GM12872 (cell line): ENCODE measurements at regions not wholly inside any gene's neighbourhood (a gene's known extent, or its start where the extent isn't known, plus 50 kb on each side); places are given as distances from the start of the nearest gene placed in this dataset.

Experiments used
- TF ChIP-seq, protein P1 (sequence below): IDR thresholded peaks from 3 replicates; pipeline ENCODE4 v1.5.1; 2011; ENCODE audit warnings: low read depth, mild to moderate bottlenecking, low read length, moderate library complexity; ENCODE audit not compliant: insufficient read depth

GRCh38 chr2:773256-774160, 96.3 kb upstream of the TMEM18 start:
- TF ChIP-seq, protein P1, sequence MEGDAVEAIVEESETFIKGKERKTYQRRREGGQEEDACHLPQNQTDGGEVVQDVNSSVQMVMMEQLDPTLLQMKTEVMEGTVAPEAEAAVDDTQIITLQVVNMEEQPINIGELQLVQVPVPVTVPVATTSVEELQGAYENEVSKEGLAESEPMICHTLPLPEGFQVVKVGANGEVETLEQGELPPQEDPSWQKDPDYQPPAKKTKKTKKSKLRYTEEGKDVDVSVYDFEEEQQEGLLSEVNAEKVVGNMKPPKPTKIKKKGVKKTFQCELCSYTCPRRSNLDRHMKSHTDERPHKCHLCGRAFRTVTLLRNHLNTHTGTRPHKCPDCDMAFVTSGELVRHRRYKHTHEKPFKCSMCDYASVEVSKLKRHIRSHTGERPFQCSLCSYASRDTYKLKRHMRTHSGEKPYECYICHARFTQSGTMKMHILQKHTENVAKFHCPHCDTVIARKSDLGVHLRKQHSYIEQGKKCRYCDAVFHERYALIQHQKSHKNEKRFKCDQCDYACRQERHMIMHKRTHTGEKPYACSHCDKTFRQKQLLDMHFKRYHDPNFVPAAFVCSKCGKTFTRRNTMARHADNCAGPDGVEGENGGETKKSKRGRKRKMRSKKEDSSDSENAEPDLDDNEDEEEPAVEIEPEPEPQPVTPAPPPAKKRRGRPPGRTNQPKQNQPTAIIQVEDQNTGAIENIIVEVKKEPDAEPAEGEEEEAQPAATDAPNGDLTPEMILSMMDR: no peak

DNA sequence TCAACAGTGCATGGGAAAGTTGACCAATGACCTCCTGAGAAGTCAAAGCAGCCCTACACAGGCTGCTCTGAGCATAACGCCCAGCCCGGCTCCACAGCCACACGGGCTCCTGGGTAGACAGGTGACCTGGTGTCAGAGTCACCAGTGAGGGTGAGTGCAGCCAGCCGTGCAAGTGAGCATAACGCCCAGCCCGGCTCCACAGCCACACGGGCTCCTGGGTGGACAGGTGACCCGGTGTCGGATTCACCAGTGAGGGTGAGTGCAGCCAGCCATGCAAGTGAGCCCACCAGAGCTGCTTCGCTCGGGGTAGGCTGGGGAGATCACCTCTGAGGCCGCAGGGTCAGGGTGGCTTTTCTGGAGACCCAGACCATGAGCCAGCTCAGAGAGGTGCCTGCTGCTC, 94.3 kb upstream of the TMEM18 start:
- TF ChIP-seq, protein P1: no peak

GRCh38 chr2:770776-771175, 93.6 kb upstream of the TMEM18 start:
- TF ChIP-seq, protein P1: no peak

DNA sequence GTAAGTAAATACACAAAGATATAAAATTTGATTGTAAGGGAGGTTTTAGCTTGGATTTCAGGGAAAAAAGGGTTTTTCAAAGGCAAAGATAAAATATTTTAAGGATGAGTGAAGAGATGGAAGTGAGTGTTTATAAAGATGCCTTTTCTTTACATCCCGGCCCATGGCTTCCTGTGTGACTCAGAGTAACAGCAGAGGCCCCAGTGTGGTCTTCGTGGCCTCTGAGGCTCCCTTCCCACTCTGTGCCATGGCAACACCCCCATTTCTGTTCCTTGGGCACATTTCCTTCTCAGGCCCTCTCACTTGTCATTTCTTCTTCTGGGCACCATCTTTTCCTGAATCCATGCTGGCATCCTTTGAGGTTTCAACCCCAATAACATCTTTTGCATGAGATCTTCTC, 92.6 kb upstream of the TMEM18 start:
- TF ChIP-seq, protein P1: no peak

DNA sequence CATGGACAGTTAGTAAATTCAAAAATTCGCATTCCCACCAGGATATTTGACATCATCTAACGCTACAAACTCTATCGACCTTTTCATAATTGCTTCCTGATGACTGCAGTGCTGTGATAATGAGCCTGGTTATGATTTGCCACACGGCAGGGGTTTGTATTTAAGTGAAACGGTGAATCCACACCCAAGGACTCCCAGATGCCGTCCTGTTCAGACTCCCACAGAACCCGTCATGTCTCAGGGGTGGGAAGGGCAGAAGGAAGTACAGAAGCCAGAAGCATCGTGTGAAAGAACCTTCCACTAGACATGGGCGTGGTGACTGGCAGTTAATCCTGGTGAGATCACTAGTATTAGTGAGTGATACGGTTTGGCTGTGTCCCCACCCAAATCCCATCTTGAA, 91.2 kb upstream of the TMEM18 start:
- TF ChIP-seq, protein P1: no peak

GRCh38 chr2:767944-768343, 90.7 kb upstream of the TMEM18 start:
- TF ChIP-seq, protein P1: no peak

DNA sequence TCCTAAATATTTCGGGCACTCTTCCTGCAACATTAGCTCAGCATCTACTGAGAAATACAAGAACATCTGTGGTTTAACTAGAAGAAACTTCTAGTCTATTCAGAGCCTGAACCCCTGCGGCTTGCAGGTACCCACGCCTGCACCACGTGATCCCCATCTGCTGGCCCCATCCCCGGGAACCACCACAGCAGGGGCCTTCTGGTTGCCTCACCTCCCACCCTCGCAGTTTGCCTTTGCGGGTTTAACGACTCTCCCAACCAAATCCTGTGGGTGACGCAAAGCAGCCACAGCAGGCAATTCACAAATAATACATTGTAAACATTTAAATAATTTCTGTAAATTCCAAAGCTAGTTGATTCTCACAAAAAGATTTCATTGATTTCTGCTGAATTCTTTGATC, 90.2 kb upstream of the TMEM18 start:
- TF ChIP-seq, protein P1: no peak
